Osteoblast (primary cell): ENCODE measurements at regions not wholly inside any gene's neighbourhood (a gene's known extent, or its start where the extent isn't known, plus 50 kb on each side); places are given as distances from the start of the nearest gene placed in this dataset.

ENCODE experiments used
- DNase-seq: peaks from one replicate; pipeline ENCODE4 v3.0.0; 2011; ENCODE audit warnings: low spot score, mixed read lengths; ENCODE audit not compliant: insufficient read length; ENCODE audit errors: missing footprints
- H2AFZ ChIP-seq: 2 replicates; pipeline ENCODE4 v1.6.0; 2011; ENCODE audit warnings: mild to moderate bottlenecking, low read length
- H3K27ac ChIP-seq: 2 replicates; pipeline ENCODE4 v1.5.1; 2011; ENCODE audit warnings: mild to moderate bottlenecking, low read depth, low read length, moderate library complexity
- H3K27me3 ChIP-seq: 2 replicates; pipeline ENCODE4 v1.6.0; 2012; ENCODE audit warnings: mild to moderate bottlenecking, control low read depth, inconsistent platforms, low read length, moderate library complexity; ENCODE audit not compliant: insufficient read depth
- H3K36me3 ChIP-seq: 2 replicates; pipeline ENCODE4 v1.5.1; 2011; ENCODE audit warnings: mild to moderate bottlenecking, low read length, control low read depth, moderate library complexity; ENCODE audit not compliant: insufficient read depth
- H3K4me1 ChIP-seq: 2 replicates; pipeline ENCODE4 v1.5.1; 2011; ENCODE audit warnings: mild to moderate bottlenecking, low read length, control low read depth, moderate library complexity; ENCODE audit not compliant: insufficient read depth
- H3K4me2 ChIP-seq: 2 replicates; pipeline ENCODE4 v1.6.0; 2011; ENCODE audit warnings: mild to moderate bottlenecking, low read length; ENCODE audit not compliant: insufficient read depth
- H3K4me3 ChIP-seq: fragments of 200-600 bp; sonication (generic); 3 replicates; pipeline ENCODE4 v1.5.1; 2012; ENCODE audit warnings: mild to moderate bottlenecking, low read length, inconsistent platforms; ENCODE audit not compliant: insufficient read depth
- H3K79me2 ChIP-seq: 2 replicates; pipeline ENCODE4 v1.6.0; 2012; ENCODE audit warnings: mild to moderate bottlenecking, low read length, control low read depth, inconsistent platforms; ENCODE audit not compliant: insufficient read depth
- H3K9me3 ChIP-seq: 2 replicates; pipeline ENCODE4 v1.5.1; 2011; ENCODE audit warnings: low read depth, low read length, control low read depth
- H4K20me1 ChIP-seq: 2 replicates; pipeline ENCODE4 v1.6.0; 2012; ENCODE audit warnings: mild to moderate bottlenecking, low read length, control low read depth; ENCODE audit not compliant: insufficient read depth
- CTCF ChIP-seq: IDR thresholded peaks from 2 replicates; pipeline ENCODE4 v1.5.1; 2011; ENCODE audit warnings: mild to moderate bottlenecking, low read depth, low read length, moderate library complexity; ENCODE audit errors: extremely low read depth

GRCh38 chr5:52359261-52359660 is 428.5 kb upstream of the ITGA1 start:
- Histone ChIP-seq H3K27me3 (no peaks in the 10 kb centered on the region), H3K4me1 (no peaks in the 10 kb centered on the region), H3K4me2 (no peak overlapping the region), H4K20me1 (no peaks in the 10 kb centered on the region), H2AFZ (no peak overlapping the region), H3K36me3 (no peaks in the 10 kb centered on the region), H3K9me3 (no peaks in the 10 kb centered on the region), H3K27ac (no peak overlapping the region), H3K79me2 (no peaks in the 10 kb centered on the region), H3K4me3 (no peak overlapping the region)
- no peak for DNase-seq
- no peak for TF ChIP-seq CTCF

GRCh38 chr5:52360985-52361384 is 426.7 kb upstream of the ITGA1 start:
- Histone ChIP-seq H3K79me2 (no peaks in the 10 kb centered on the region), H2AFZ (no peak overlapping the region), H3K4me3 (no peak overlapping the region), H3K27me3 (no peaks in the 10 kb centered on the region), H3K4me1 (no peaks in the 10 kb centered on the region), H3K4me2 (no peak overlapping the region), H3K9me3 (no peaks in the 10 kb centered on the region), H4K20me1 (no peaks in the 10 kb centered on the region), H3K27ac (no peak overlapping the region), H3K36me3 (no peaks in the 10 kb centered on the region)
- TF ChIP-seq CTCF: no peak
- no peak for DNase-seq

- H3K36me3 ChIP-seq: no peaks in the 10 kb centered on the region
- H3K4me1 ChIP-seq: no peaks in the 10 kb centered on the region
- H2AFZ ChIP-seq: no peak overlapping the region
- no peak overlapping the region for H3K27ac ChIP-seq
- no peaks in the 10 kb centered on the region for H3K79me2 ChIP-seq
- H3K4me3 ChIP-seq: no peak overlapping the region
- TF ChIP-seq CTCF: no peak
- H3K27me3 ChIP-seq: no peaks in the 10 kb centered on the region
- no peaks in the 10 kb centered on the region for H4K20me1 ChIP-seq
- no peaks in the 10 kb centered on the region for H3K9me3 ChIP-seq
- H3K4me2 ChIP-seq: no peak overlapping the region
- DNase-seq: no peak
Observed at GRCh38 chr5:52374286-52374685, 413.4 kb upstream of the ITGA1 start.

- Histone ChIP-seq H3K79me2 (no peaks in the 10 kb centered on the region), H3K4me2 (no peak overlapping the region), H2AFZ (no peak overlapping the region), H3K4me1 (no peaks in the 10 kb centered on the region), H3K9me3 (no peaks in the 10 kb centered on the region), H3K36me3 (no peaks in the 10 kb centered on the region), H3K4me3 (no peak overlapping the region), H3K27ac (no peak overlapping the region), H4K20me1 (no peaks in the 10 kb centered on the region), H3K27me3 (no peaks in the 10 kb centered on the region)
- no peak for TF ChIP-seq CTCF
- DNase-seq: no peak
Observed at GRCh38 chr5:52375969-52376368, 411.7 kb upstream of the ITGA1 start.
